Osteocyte (in vitro differentiated cells): ENCODE measurements at regions not wholly inside any gene's neighbourhood (a gene's known extent, or its start where the extent isn't known, plus 50 kb on each side); places are given as distances from the start of the nearest gene placed in this dataset.

ENCODE experiments used
- DNase-seq: peaks from one replicate; pipeline ENCODE4 v3.0.0; 2021; ENCODE audit warnings: mixed read lengths; ENCODE audit not compliant: unreplicated experiment; ENCODE audit errors: extremely low spot score
- H3K27ac Mint-ChIP-seq: one replicate; pipeline ENCODE4 v1.8.0; 2021; ENCODE audit warnings: mild to moderate bottlenecking, mixed read lengths; ENCODE audit not compliant: unreplicated experiment
- H3K27me3 Mint-ChIP-seq: one replicate; pipeline ENCODE4 v1.8.0; 2021; ENCODE audit warnings: mixed read lengths; ENCODE audit not compliant: unreplicated experiment
- H3K36me3 Mint-ChIP-seq: one replicate; pipeline ENCODE4 v1.8.0; 2021; ENCODE audit warnings: mixed read lengths; ENCODE audit not compliant: unreplicated experiment
- H3K4me1 Mint-ChIP-seq: one replicate; pipeline ENCODE4 v1.8.0; 2021; ENCODE audit warnings: mixed read lengths; ENCODE audit not compliant: unreplicated experiment
- H3K4me3 Mint-ChIP-seq: one replicate; pipeline ENCODE4 v1.8.0; 2021; ENCODE audit warnings: mild to moderate bottlenecking, moderate library complexity, mixed read lengths; ENCODE audit not compliant: unreplicated experiment
- H3K9me3 Mint-ChIP-seq: one replicate; pipeline ENCODE4 v1.8.0; 2021; ENCODE audit warnings: mixed read lengths; ENCODE audit not compliant: unreplicated experiment
- CTCF ChIP-seq: fragments of 200-600 bp; sonication (generic); IDR thresholded peaks from 2 replicates; pipeline ENCODE4 v1.5.0; 2021; ENCODE audit warnings: antibody characterized with exemption, mild to moderate bottlenecking, moderate library complexity

DNA sequence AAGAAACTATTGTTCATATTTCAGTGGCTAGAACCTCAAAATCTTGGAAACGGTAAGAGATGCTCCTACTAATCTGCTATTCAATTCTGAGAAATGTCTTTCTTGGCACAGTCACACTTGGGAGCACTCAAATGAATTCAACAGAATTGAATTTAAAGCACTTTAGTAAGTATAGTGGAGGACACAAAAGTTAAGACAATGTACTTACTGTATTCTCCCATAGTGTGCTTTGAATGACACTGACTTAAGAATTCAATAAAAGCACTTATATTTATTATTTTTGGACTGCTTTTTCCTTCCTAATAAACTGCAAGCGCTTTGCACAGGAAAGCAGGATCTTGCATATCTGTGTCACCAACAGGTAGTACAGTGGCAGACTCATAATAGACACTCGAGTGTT lies 156.1 kb upstream of the RIMS1 start:
- TF ChIP-seq CTCF, result no peak
- Mint-ChIP-seq H3K36me3 (no peaks in the 10 kb centered on the region), H3K9me3 (no peaks in the 10 kb centered on the region), H3K27me3 (peaks cover 11% of the 10 kb centered on the region), H3K4me3 (no peak overlapping the region), H3K27ac (no peak overlapping the region), H3K4me1 (no peaks in the 10 kb centered on the region)
- no peak for DNase-seq

GRCh38 chr6:71733970-71734899 lies 152.1 kb upstream of the RIMS1 start:
- Mint-ChIP-seq H3K4me3 (no peak overlapping the region), H3K27ac (no peak overlapping the region), H3K27me3 (peaks cover under 1% of the 10 kb centered on the region), H3K9me3 (no peaks in the 10 kb centered on the region), H3K36me3 (no peaks in the 10 kb centered on the region), H3K4me1 (no peaks in the 10 kb centered on the region)
- no peak for TF ChIP-seq CTCF
- no peak for DNase-seq

GRCh38 chr6:71737953-71738352 lies 148.4 kb upstream of the RIMS1 start:
- DNase-seq, result no peak
- no peak overlapping the region for H3K27ac Mint-ChIP-seq
- no peak overlapping the region for H3K4me3 Mint-ChIP-seq
- no peaks in the 10 kb centered on the region for H3K4me1 Mint-ChIP-seq
- peaks cover 7% of the 10 kb centered on the region for H3K27me3 Mint-ChIP-seq
- no peak for TF ChIP-seq CTCF
- H3K36me3 Mint-ChIP-seq, result no peaks in the 10 kb centered on the region
- H3K9me3 Mint-ChIP-seq, result no peaks in the 10 kb centered on the region

DNA sequence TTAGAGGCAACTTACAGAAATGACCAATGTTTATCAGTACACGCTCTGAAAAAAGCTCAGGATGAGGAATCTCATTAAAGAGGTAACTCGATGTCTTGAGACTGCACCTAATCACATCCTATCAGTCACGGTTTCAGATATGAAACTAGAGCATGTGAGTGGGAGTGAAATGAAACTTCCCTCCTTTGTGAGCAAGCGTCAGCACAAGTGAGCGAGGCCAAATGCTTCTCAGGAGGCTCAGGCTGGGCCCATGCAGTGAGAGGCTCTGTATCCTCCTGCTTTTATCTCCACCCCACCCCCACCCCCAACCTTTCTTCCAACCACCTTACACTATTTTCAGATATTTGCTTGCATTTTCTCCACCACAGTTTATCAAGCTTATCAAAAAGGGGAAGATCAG lies 140.8 kb upstream of the RIMS1 start:
- no peaks in the 10 kb centered on the region for H3K4me1 Mint-ChIP-seq
- TF ChIP-seq CTCF, result no peak
- peaks cover 12% of the 10 kb centered on the region for H3K27me3 Mint-ChIP-seq
- no peak overlapping the region for H3K4me3 Mint-ChIP-seq
- H3K36me3 Mint-ChIP-seq, result no peaks in the 10 kb centered on the region
- no peak for DNase-seq
- H3K27ac Mint-ChIP-seq, result no peak overlapping the region
- H3K9me3 Mint-ChIP-seq, result no peaks in the 10 kb centered on the region

- Mint-ChIP-seq H3K4me3 (no peak overlapping the region), H3K27me3 (peaks cover 17% of the 10 kb centered on the region), H3K9me3 (no peaks in the 10 kb centered on the region), H3K36me3 (no peaks in the 10 kb centered on the region), H3K27ac (no peak overlapping the region), H3K4me1 (no peaks in the 10 kb centered on the region)
- TF ChIP-seq CTCF, result no peak
- DNase-seq, result no peak
Observed at GRCh38 chr6:71766146-71766760, 120.1 kb upstream of the RIMS1 start.
